Sigmoid colon (tissue), 6 donors: ENCODE measurements at regions not wholly inside any gene's neighbourhood (a gene's known extent, or its start where the extent isn't known, plus 50 kb on each side); places are given as distances from the start of the nearest gene placed in this dataset.

ENCODE experiments used
- DNase-seq: peaks from one replicate; pipeline ENCODE4 v3.0.0-alpha.2; 2019
- H3K27ac ChIP-seq, 4 donors: fragments of 200-600 bp; sonication (generic); one replicate each; pipeline ENCODE4 v1.5.1; 2016 to 2019; ENCODE audit warnings: mild to moderate bottlenecking in 1 of 4
- H3K27me3 ChIP-seq, 3 donors: fragments of 200-600 bp; sonication (generic); one replicate each; pipeline ENCODE4 v1.5.1; 2019; ENCODE audit warnings: mild to moderate bottlenecking in 1 of 3
- H3K36me3 ChIP-seq, 4 donors: fragments of 200-600 bp; sonication (generic); one replicate each; pipeline ENCODE4 v1.5.1; 2016 to 2019
- H3K4me1 ChIP-seq, 4 donors: fragments of 200-600 bp; sonication (generic); one replicate each; pipeline ENCODE4 v1.5.1; 2017 to 2019
- H3K4me3 ChIP-seq, 4 donors: fragments of 200-600 bp; sonication (generic); one replicate each; pipeline ENCODE4 v1.5.1; 2017 to 2019; ENCODE audit warnings: mild to moderate bottlenecking in 2 of 4, moderate library complexity in 1 of 4
- H3K9me3 ChIP-seq, 4 donors: fragments of 200-600 bp in 3 of 4; sonication (generic) in 3 of 4; one replicate each; pipeline versions ENCODE4 v1.5.1 to v1.6.1; 2013 to 2019
- CTCF ChIP-seq, 4 experiments: fragments of 450-650 bp in 3 of 4; fragments of 200-600 bp in 1 of 4; IDR thresholded peaks; one replicate each; pipeline ENCODE4 v1.5.1; 2016 to 2019; ENCODE audit warnings: antibody characterized with exemption in 4 of 4, mild to moderate bottlenecking in 3 of 4, moderate library complexity in 2 of 4
- EP300 ChIP-seq, 4 donors: sonication (generic); formaldehyde crosslinking; IDR thresholded peaks; one replicate each; pipeline ENCODE4 v1.6.1; 2017; ENCODE audit warnings: antibody characterized with exemption in 4 of 4
- POLR2A ChIP-seq, 2 donors: fragments of 450-650 bp; IDR thresholded peaks; one replicate each; pipeline ENCODE4 v1.6.1; 2016; ENCODE audit warnings: antibody characterized with exemption in 2 of 2, mild to moderate bottlenecking in 2 of 2, moderate library complexity in 2 of 2
- POLR2AphosphoS5 ChIP-seq, 4 donors: sonication (generic); formaldehyde crosslinking; IDR thresholded peaks; one replicate each; pipeline ENCODE4 v1.6.1; 2017; ENCODE audit warnings: antibody characterized with exemption in 4 of 4
- WGBS, 2 donors: extraction: QIAGEN DNeasy Blood & Tissue Kit; methylation state at CpG; one replicate each; pipeline ENCODE4 v1.1.7; 2013; 5-methylcytosine and 5-hydroxymethylcytosine counted together
- intact Hi-C: fragments of 100-400 bp; cut with DNase I; formaldehyde crosslinking; loops from one replicate; pipeline ENCODE4 v1.15.1; 2023
- donor health status: healthy with polysubstance abuse.
- donor health status: healthy.

GRCh38 chr2:21356857-21357255 lies 233.1 kb downstream of the TDRD15 start:
- Histone ChIP-seq H3K36me3 (no peaks in the 10 kb centered on the region), H3K4me3 (no peak overlapping the region), H3K4me1 (no peaks in the 10 kb centered on the region), H3K27me3 (no peaks in the 10 kb centered on the region), H3K9me3 (peaks cover 0 to 3% (median 0%) of the 10 kb centered on the region in 4 donors), H3K27ac (no peak overlapping the region)
- no peak for DNase-seq
- no peak for TF ChIP-seq POLR2A (IDR thresholded peaks at IDR 0.05)
- TF ChIP-seq EP300 (IDR thresholded peaks at IDR 0.05): no peak
- no peak for TF ChIP-seq CTCF (IDR thresholded peaks at IDR 0.05)
- TF ChIP-seq POLR2AphosphoS5 (IDR thresholded peaks at IDR 0.05): no peak
- 84 to 87% methylated on average over 3 of the region's 3 CpGs for WGBS, 2 donors
- intact Hi-C loops: no loop called here

GRCh38 chr2:21358976-21359375 lies 235.2 kb downstream of the TDRD15 start:
- Histone ChIP-seq H3K9me3 (peaks cover 0 to 3% (median 0%) of the 10 kb centered on the region in 4 donors), H3K36me3 (no peaks in the 10 kb centered on the region), H3K27me3 (no peaks in the 10 kb centered on the region), H3K4me1 (no peaks in the 10 kb centered on the region), H3K4me3 (no peak overlapping the region), H3K27ac (no peak overlapping the region)
- DNase-seq: no peak
- 82 to 90% methylated on average over 2 of the region's 2 CpGs for WGBS, 2 donors
- TF ChIP-seq EP300 (IDR thresholded peaks at IDR 0.05) (no peak), POLR2AphosphoS5 (IDR thresholded peaks at IDR 0.05) (no peak), POLR2A (IDR thresholded peaks at IDR 0.05) (no peak), CTCF (IDR thresholded peaks at IDR 0.05) (no peak)
- intact Hi-C loops: no loop called here

- peaks cover 0 to 3% (median 0%) of the 10 kb centered on the region in 4 donors for H3K9me3 ChIP-seq
- no peaks in the 10 kb centered on the region for H3K36me3 ChIP-seq
- DNase-seq: no peak
- no peak overlapping the region for H3K4me3 ChIP-seq
- H3K27me3 ChIP-seq: no peaks in the 10 kb centered on the region
- TF ChIP-seq POLR2A (IDR thresholded peaks at IDR 0.05): no peak
- no peak overlapping the region for H3K27ac ChIP-seq
- no peaks in the 10 kb centered on the region for H3K4me1 ChIP-seq
- 87 to 89% methylated on average over 3 of the region's 3 CpGs for WGBS, 2 donors
- intact Hi-C loops: no loop called here
Measured at GRCh38 chr2:21361384-21361783, 237.6 kb downstream of the TDRD15 start.

- Histone ChIP-seq H3K36me3 (no peaks in the 10 kb centered on the region), H3K27ac (no peak overlapping the region), H3K27me3 (no peaks in the 10 kb centered on the region), H3K4me1 (no peaks in the 10 kb centered on the region), H3K4me3 (no peak overlapping the region), H3K9me3 (peaks cover 0 to 3% (median 0%) of the 10 kb centered on the region in 4 donors)
- intact Hi-C loops: no loop called here
- TF ChIP-seq POLR2AphosphoS5 (IDR thresholded peaks at IDR 0.05) (no peak), CTCF (IDR thresholded peaks at IDR 0.05) (no peak), POLR2A (IDR thresholded peaks at IDR 0.05) (no peak), EP300 (IDR thresholded peaks at IDR 0.05) (no peak)
- 82 to 91% methylated on average over 5 of the region's 5 CpGs for WGBS, 2 donors
- no peak for DNase-seq
Measured at GRCh38 chr2:21361957-21362486, 238.3 kb downstream of the TDRD15 start.

- WGBS, 2 donors: 87 to 92% methylated on average over 3 of the region's 3 CpGs
Measured at GRCh38 chr2:21363364-21363763, 239.6 kb downstream of the TDRD15 start.

More at GRCh38 chr2:21363364-21363763, 239.6 kb downstream of the TDRD15 start:
- peaks cover 0 to 3% (median 0%) of the 10 kb centered on the region in 4 donors for H3K9me3 ChIP-seq
- H3K27ac ChIP-seq: no peak overlapping the region
- no peak for TF ChIP-seq POLR2A (IDR thresholded peaks at IDR 0.05)
- TF ChIP-seq EP300 (IDR thresholded peaks at IDR 0.05): no peak
- no peak for TF ChIP-seq POLR2AphosphoS5 (IDR thresholded peaks at IDR 0.05)
- TF ChIP-seq CTCF (IDR thresholded peaks at IDR 0.05): no peak
- intact Hi-C loops: no loop called here
- no peak overlapping the region for H3K4me3 ChIP-seq
- no peak for DNase-seq
- H3K4me1 ChIP-seq: no peaks in the 10 kb centered on the region
- no peaks in the 10 kb centered on the region for H3K36me3 ChIP-seq
- no peaks in the 10 kb centered on the region for H3K27me3 ChIP-seq
